ENCODE measurements at regions not wholly inside any gene's neighbourhood (a gene's known extent, or its start where the extent isn't known, plus 50 kb on each side); places are given as distances from the start of the nearest gene placed in this dataset.

GRCh38 chr1:163768576-163768975 lies 446.8 kb downstream of the NUF2 start:
- no peaks in the 10 kb centered on the region for H3K79me2 ChIP-seq (ENCODE audit: insufficient read depth, low read length)
- no peaks in the 10 kb centered on the region for H3K9me3 ChIP-seq (ENCODE audit: control insufficient read depth, low read depth, low read length)
- no peaks in the 10 kb centered on the region for H3K79me1 ChIP-seq (ENCODE audit: insufficient read depth, low read depth, low read length, poor library complexity, severe bottlenecking)
- H3K9ac ChIP-seq (ENCODE audit: extremely low read depth, insufficient read length, low read length): no peak overlapping the region
- H3K27ac ChIP-seq (ENCODE audit: insufficient read length, low read depth, low read length): no peak overlapping the region
- no peak overlapping the region for H2BK5ac ChIP-seq (ENCODE audit: insufficient read length, low read length)
- Mint-ChIP-seq H3K9me3 (peaks cover 2 to 3% of the 10 kb centered on the region in 2 experiments; a peak in 3 of 5 replicates), H3K4me3 (no peak overlapping the region), H3K36me3 (ENCODE audit: insufficient read depth in 1 of 3, low read depth in 3 of 3) (peaks cover 0 to 3% (median 2%) of the 10 kb centered on the region in 3 experiments; a peak in 1 of 7 replicates), H3K4me1 (no peaks in the 10 kb centered on the region), H3K27me3 (ENCODE audit: low read depth) (no peaks in the 10 kb centered on the region), H3K27ac (no peak overlapping the region)
- no CpG with 5 or more reads among the region's 5 CpGs for WGBS (ENCODE audit: extremely low coverage, insufficient read length, low lambda C conversion rate)
- no peak overlapping the region for H3K23ac ChIP-seq (ENCODE audit: insufficient read length, low read depth, low read length)
- no peaks in the 10 kb centered on the region for H3K4me1 ChIP-seq (ENCODE audit: insufficient read depth, low read length)
- TF ChIP-seq, protein P1, sequence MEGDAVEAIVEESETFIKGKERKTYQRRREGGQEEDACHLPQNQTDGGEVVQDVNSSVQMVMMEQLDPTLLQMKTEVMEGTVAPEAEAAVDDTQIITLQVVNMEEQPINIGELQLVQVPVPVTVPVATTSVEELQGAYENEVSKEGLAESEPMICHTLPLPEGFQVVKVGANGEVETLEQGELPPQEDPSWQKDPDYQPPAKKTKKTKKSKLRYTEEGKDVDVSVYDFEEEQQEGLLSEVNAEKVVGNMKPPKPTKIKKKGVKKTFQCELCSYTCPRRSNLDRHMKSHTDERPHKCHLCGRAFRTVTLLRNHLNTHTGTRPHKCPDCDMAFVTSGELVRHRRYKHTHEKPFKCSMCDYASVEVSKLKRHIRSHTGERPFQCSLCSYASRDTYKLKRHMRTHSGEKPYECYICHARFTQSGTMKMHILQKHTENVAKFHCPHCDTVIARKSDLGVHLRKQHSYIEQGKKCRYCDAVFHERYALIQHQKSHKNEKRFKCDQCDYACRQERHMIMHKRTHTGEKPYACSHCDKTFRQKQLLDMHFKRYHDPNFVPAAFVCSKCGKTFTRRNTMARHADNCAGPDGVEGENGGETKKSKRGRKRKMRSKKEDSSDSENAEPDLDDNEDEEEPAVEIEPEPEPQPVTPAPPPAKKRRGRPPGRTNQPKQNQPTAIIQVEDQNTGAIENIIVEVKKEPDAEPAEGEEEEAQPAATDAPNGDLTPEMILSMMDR (conservative IDR thresholded peaks at IDR 0.05): no peak
- no peak overlapping the region for H2AK5ac ChIP-seq (ENCODE audit: insufficient read length, low read length)
- no peak for DNase-seq
- no peak overlapping the region for H3K14ac ChIP-seq (ENCODE audit: insufficient read depth, low read length)
- H4K5ac ChIP-seq (ENCODE audit: insufficient read length, low read depth, low read length): no peak overlapping the region
- H3K4ac ChIP-seq (ENCODE audit: low read depth, low read length): no peak overlapping the region
- no peak overlapping the region for H3K18ac ChIP-seq (ENCODE audit: insufficient read length, low read depth, low read length)
- no peak overlapping the region for H3K4me2 ChIP-seq (ENCODE audit: insufficient read depth, insufficient read length, low read length)
- H4K8ac ChIP-seq (replicated peaks; ENCODE audit: insufficient read length, low read depth, low read length): no peak overlapping the region
- H3K23me2 ChIP-seq (ENCODE audit: insufficient read length, low read depth, low read length, poor library complexity, severe bottlenecking): no peaks in the 10 kb centered on the region
- no peak overlapping the region for H2BK120ac ChIP-seq (ENCODE audit: low read depth, low read length, poor library complexity, severe bottlenecking)
- H4K91ac ChIP-seq (ENCODE audit: insufficient read length, low read depth, low read length): no peak overlapping the region
- no peak overlapping the region for H2BK15ac ChIP-seq (ENCODE audit: low read depth, low read length)
- no peak overlapping the region for H3K56ac ChIP-seq (ENCODE audit: insufficient read length, low read depth, low read length)
- H2AFZ ChIP-seq (ENCODE audit: low read length): no peak overlapping the region
- no peak overlapping the region for H3T11ph ChIP-seq (ENCODE audit: low read length)
- no peaks in the 10 kb centered on the region for H3K27me3 ChIP-seq (ENCODE audit: insufficient read depth, low read length)
- H2BK12ac ChIP-seq (ENCODE audit: insufficient read length, low read depth, low read length): no peak overlapping the region
- H2BK20ac ChIP-seq (ENCODE audit: low read depth, low read length, poor library complexity, severe bottlenecking): no peak overlapping the region
- H4K20me1 ChIP-seq (ENCODE audit: control insufficient read depth, insufficient read depth, insufficient read length): no peaks in the 10 kb centered on the region
